A673 (cell line): ENCODE measurements at regions not wholly inside any gene's neighbourhood (a gene's known extent, or its start where the extent isn't known, plus 50 kb on each side); places are given as distances from the start of the nearest gene placed in this dataset.

Experiments used
- EZH2 ChIP-seq: fragments of 200-600 bp; sonication (generic); IDR thresholded peaks from 2 replicates; pipeline ENCODE4 v1.6.1; 2017; ENCODE audit warnings: borderline replicate concordance, low read depth, mild to moderate bottlenecking, mixed read lengths, antibody characterized with exemption, low read length; ENCODE audit not compliant: poor library complexity, severe bottlenecking
- TF ChIP-seq, protein P1 (sequence below): fragments of 300-800, 200-600 bp; sonication (generic); conservative IDR thresholded peaks from 2 replicates; pipeline ENCODE4 v1.5.1; 2017; ENCODE audit warnings: low read depth, mild to moderate bottlenecking, antibody characterized with exemption, low read length, moderate library complexity, mixed read lengths

DNA sequence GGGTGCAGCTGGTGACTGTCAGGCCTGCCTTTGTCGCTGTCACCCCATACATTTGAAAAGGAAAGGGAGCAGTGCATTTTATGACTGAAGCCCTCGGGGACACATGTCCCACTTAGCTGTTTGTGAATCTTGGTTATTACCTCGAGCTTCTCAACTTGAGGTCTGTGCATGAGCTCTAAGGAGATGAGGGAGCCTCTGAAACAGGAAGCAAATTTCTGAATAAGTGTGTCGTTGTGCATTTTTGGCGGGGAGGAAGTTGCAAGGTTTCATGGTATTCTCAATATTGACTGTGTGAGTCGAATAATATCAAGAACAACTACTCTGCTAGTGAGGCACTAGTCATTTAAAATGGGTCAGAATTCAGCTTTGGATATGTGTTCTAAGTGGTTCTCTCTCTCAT lies 149.7 kb upstream of the PLET1 start:
- TF ChIP-seq, protein P1, sequence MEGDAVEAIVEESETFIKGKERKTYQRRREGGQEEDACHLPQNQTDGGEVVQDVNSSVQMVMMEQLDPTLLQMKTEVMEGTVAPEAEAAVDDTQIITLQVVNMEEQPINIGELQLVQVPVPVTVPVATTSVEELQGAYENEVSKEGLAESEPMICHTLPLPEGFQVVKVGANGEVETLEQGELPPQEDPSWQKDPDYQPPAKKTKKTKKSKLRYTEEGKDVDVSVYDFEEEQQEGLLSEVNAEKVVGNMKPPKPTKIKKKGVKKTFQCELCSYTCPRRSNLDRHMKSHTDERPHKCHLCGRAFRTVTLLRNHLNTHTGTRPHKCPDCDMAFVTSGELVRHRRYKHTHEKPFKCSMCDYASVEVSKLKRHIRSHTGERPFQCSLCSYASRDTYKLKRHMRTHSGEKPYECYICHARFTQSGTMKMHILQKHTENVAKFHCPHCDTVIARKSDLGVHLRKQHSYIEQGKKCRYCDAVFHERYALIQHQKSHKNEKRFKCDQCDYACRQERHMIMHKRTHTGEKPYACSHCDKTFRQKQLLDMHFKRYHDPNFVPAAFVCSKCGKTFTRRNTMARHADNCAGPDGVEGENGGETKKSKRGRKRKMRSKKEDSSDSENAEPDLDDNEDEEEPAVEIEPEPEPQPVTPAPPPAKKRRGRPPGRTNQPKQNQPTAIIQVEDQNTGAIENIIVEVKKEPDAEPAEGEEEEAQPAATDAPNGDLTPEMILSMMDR = no peak
- no peak for TF ChIP-seq EZH2
